Caco-2 (cell line): ENCODE measurements at regions not wholly inside any gene's neighbourhood (a gene's known extent, or its start where the extent isn't known, plus 50 kb on each side); places are given as distances from the start of the nearest gene placed in this dataset.

Experiments used
- BruUV-seq: library from RNA; stranded (reverse); fragments of 400-500 nt; replicated peaks from 2 replicates; lab custom pipeline; 2021; lab: Mats Ljungman, UMichigan
- CTCF ChIA-PET: fragments of 300-600 bp; sonication (Branson Sonifier 250); formaldehyde crosslinking; loops from one replicate; lab custom pipeline; 2022; ENCODE audit warnings: antibody characterized with exemption; lab: Charles Lee
- POLR2A ChIA-PET: fragments of 300-600 bp; sonication (Branson Sonifier 250); formaldehyde crosslinking; loops from one replicate; lab custom pipeline; 2022; ENCODE audit warnings: antibody characterized with exemption; lab: Charles Lee
- DNase-seq, 2 experiments: peaks; one replicate each; pipeline versions ENCODE4 v3.0.0 to v3.0.0-alpha.2; 2020 to 2022
- H3K27me3 ChIP-seq: replicated peaks from 2 replicates; pipeline ENCODE4 v1.6.0; 2011; ENCODE audit warnings: low read length; ENCODE audit not compliant: control insufficient read depth, insufficient read depth
- H3K36me3 ChIP-seq: 2 replicates; pipeline ENCODE4 v1.5.1; 2011; ENCODE audit warnings: low read length; ENCODE audit not compliant: control insufficient read depth, insufficient read depth
- H3K4me1 ChIP-seq: fragments of 250-450 bp; sonication (Bioruptor Pico); 2 replicates; pipeline ENCODE4 v1.5.1; 2020; ENCODE audit warnings: mild to moderate bottlenecking
- H3K4me3 ChIP-seq: 2 replicates; pipeline ENCODE4 v1.5.1; 2011; ENCODE audit warnings: low read depth, mild to moderate bottlenecking, control low read depth, low read length
- H3K9me3 ChIP-seq: fragments of 250-450 bp; sonication (Bioruptor Pico); 2 replicates; pipeline ENCODE4 v1.5.1; 2020; ENCODE audit warnings: mild to moderate bottlenecking, moderate library complexity
- H3K27ac Mint-ChIP-seq: one replicate; pipeline ENCODE4 v1.8.0; 2022; ENCODE audit warnings: mixed read lengths; ENCODE audit not compliant: unreplicated experiment
- H3K27me3 Mint-ChIP-seq: one replicate; pipeline ENCODE4 v1.8.0; 2022; ENCODE audit warnings: mixed read lengths; ENCODE audit not compliant: insufficient read depth, unreplicated experiment
- H3K36me3 Mint-ChIP-seq: one replicate; pipeline ENCODE4 v1.8.0; 2022; ENCODE audit warnings: mild to moderate bottlenecking, mixed read lengths; ENCODE audit not compliant: insufficient read depth, unreplicated experiment
- H3K4me1 Mint-ChIP-seq: one replicate; pipeline ENCODE4 v1.8.0; 2022; ENCODE audit warnings: low read depth, mixed read lengths; ENCODE audit not compliant: unreplicated experiment
- H3K4me3 Mint-ChIP-seq: one replicate; pipeline ENCODE4 v1.8.0; 2022; ENCODE audit warnings: mild to moderate bottlenecking, moderate library complexity, mixed read lengths; ENCODE audit not compliant: unreplicated experiment
- H3K9me3 Mint-ChIP-seq: one replicate; pipeline ENCODE4 v1.8.0; 2022; ENCODE audit warnings: mixed read lengths; ENCODE audit not compliant: unreplicated experiment
- CTCF ChIP-seq, 2 experiments: fragments of 200-600 bp in 1 of 2; IDR thresholded peaks; 1 replicate in 1 of 2; 2 replicates in 1 of 2; pipeline versions ENCODE4 v1.5.1 to v1.8.0; 2011 to 2022; ENCODE audit warnings: antibody characterized with exemption in 1 of 2, control low read depth in 1 of 2, inconsistent platforms in 1 of 2, low read depth in 1 of 2, low read length in 1 of 2, mild to moderate bottlenecking in 1 of 2, moderate library complexity in 1 of 2; ENCODE audit not compliant: insufficient read depth in 1 of 2, severe bottlenecking in 1 of 2, unreplicated experiment in 1 of 2
- intact Hi-C: fragments of 100-400 bp; cut with micrococcal nuclease; formaldehyde crosslinking; loops from one replicate; pipeline ENCODE4 v1.10.0; 2022; ENCODE audit not compliant: unreplicated experiment

GRCh38 chr3:148234536-148234935 lies 463.2 kb upstream of the AGTR1 start:
- Mint-ChIP-seq H3K4me1 (no peaks in the 10 kb centered on the region), H3K27ac (no peak overlapping the region), H3K9me3 (no peaks in the 10 kb centered on the region), H3K27me3 (peaks cover 15% of the 10 kb centered on the region), H3K36me3 (no peaks in the 10 kb centered on the region), H3K4me3 (no peak overlapping the region)
- ChIA-PET POLR2A (no interaction called here), CTCF (no interaction called here)
- DNase-seq: no peak
- Histone ChIP-seq H3K4me1 (no peaks in the 10 kb centered on the region), H3K4me3 (no peak overlapping the region), H3K9me3 (no peaks in the 10 kb centered on the region), H3K27me3 (no peaks in the 10 kb centered on the region), H3K36me3 (no peaks in the 10 kb centered on the region)
- intact Hi-C loops: no loop called here
- TF ChIP-seq CTCF (IDR thresholded peaks at IDR 0.05; ENCODE audit: insufficient read depth in 1 of 2, low read depth in 1 of 2, low read length in 1 of 2, severe bottlenecking in 1 of 2, unreplicated experiment in 1 of 2): no peak
- no TSS peak for BruUV-seq

GRCh38 chr3:148235566-148235965 lies 462.1 kb upstream of the AGTR1 start:
- Histone ChIP-seq H3K4me3 (no peak overlapping the region), H3K27me3 (no peaks in the 10 kb centered on the region), H3K9me3 (no peaks in the 10 kb centered on the region), H3K36me3 (no peaks in the 10 kb centered on the region), H3K4me1 (no peaks in the 10 kb centered on the region)
- intact Hi-C loops: no loop called here
- ChIA-PET POLR2A (no interaction called here), CTCF (no interaction called here)
- Mint-ChIP-seq H3K27me3 (peaks cover 15% of the 10 kb centered on the region), H3K4me1 (no peaks in the 10 kb centered on the region), H3K36me3 (no peaks in the 10 kb centered on the region), H3K4me3 (no peak overlapping the region), H3K27ac (no peak overlapping the region), H3K9me3 (no peaks in the 10 kb centered on the region)
- BruUV-seq: no TSS peak
- TF ChIP-seq CTCF (IDR thresholded peaks at IDR 0.05; ENCODE audit: insufficient read depth in 1 of 2, low read depth in 1 of 2, low read length in 1 of 2, severe bottlenecking in 1 of 2, unreplicated experiment in 1 of 2): no peak
- DNase-seq: no peak

- no peaks in the 10 kb centered on the region for H3K9me3 ChIP-seq
- peaks cover 11% of the 10 kb centered on the region for H3K27me3 Mint-ChIP-seq
- CTCF ChIA-PET: no interaction called here
- H3K9me3 Mint-ChIP-seq: no peaks in the 10 kb centered on the region
- DNase-seq: no peak
- H3K4me1 Mint-ChIP-seq: no peaks in the 10 kb centered on the region
- no peaks in the 10 kb centered on the region for H3K36me3 ChIP-seq
- POLR2A ChIA-PET: no interaction called here
- intact Hi-C loops: no loop called here
- no peaks in the 10 kb centered on the region for H3K36me3 Mint-ChIP-seq
- no peaks in the 10 kb centered on the region for H3K27me3 ChIP-seq
- no peak overlapping the region for H3K27ac Mint-ChIP-seq
- H3K4me3 Mint-ChIP-seq: no peak overlapping the region
- no peaks in the 10 kb centered on the region for H3K4me1 ChIP-seq
- no TSS peak for BruUV-seq
- no peak overlapping the region for H3K4me3 ChIP-seq
- no peak for TF ChIP-seq CTCF (IDR thresholded peaks at IDR 0.05; ENCODE audit: insufficient read depth in 1 of 2, low read depth in 1 of 2, low read length in 1 of 2, severe bottlenecking in 1 of 2, unreplicated experiment in 1 of 2)
Measured at GRCh38 chr3:148238421-148238821, 459.3 kb upstream of the AGTR1 start.
